ENCODE measurements at regions not wholly inside any gene's neighbourhood (a gene's known extent, or its start where the extent isn't known, plus 50 kb on each side); places are given as distances from the start of the nearest gene placed in this dataset.

GRCh38 chr10:118521415-118522117 lies 73.9 kb downstream of the PRLHR start:
- TF ChIP-seq CTCF (IDR thresholded peaks at IDR 0.05) (no peak), POLR2A (IDR thresholded peaks at IDR 0.05) (no peak), POLR2AphosphoS5 (IDR thresholded peaks at IDR 0.05) (no peak), EP300 (IDR thresholded peaks at IDR 0.05; ENCODE audit: low read depth) (no peak)
